K562 (cell line): ENCODE measurements at regions not wholly inside any gene's neighbourhood (a gene's known extent, or its start where the extent isn't known, plus 50 kb on each side); places are given as distances from the start of the nearest gene placed in this dataset.

Source experiments
- ATAC-seq: fragments of 200-7000 bp; cut with Tn5 transposase; 3 replicates; pipeline ENCODE4 v1.9.1; 2020; ENCODE audit warnings: moderate library complexity
- BruUV-seq: library from RNA; stranded (reverse); fragments of 400-500 nt; replicated peaks from 2 replicates; lab custom pipeline; 2021; lab: Mats Ljungman, UMichigan
- CTCF ChIA-PET: fragments of 300-600 bp; formaldehyde crosslinking; extraction: SDS; loops from one replicate; lab custom pipeline; 2021; ENCODE audit warnings: low intra/inter-chr PET ratio; lab: Yijun Ruan, JAX
- POLR2A ChIA-PET: fragments of 300-600, 350-650 bp; sonication (Branson Sonifier 250); formaldehyde crosslinking; extraction: SDS; loops from one replicate; lab custom pipeline; 2021; ENCODE audit warnings: antibody characterized with exemption, inconsistent platforms; lab: Yijun Ruan, JAX
- DNase-seq, 4 experiments: peaks; one replicate each; pipeline versions ENCODE4 v3.0.0 to v3.0.0-alpha.2; 2011 to 2018; ENCODE audit warnings: low spot score in 3 of 4, mixed read lengths in 3 of 4; ENCODE audit errors: extremely low read depth in 1 of 4
- FAIRE-seq: peaks from 2 replicates; lab custom pipeline; 2011; peaks lifted over from hg19 to GRCh38; lab: Jason Lieb, UNC
- H2AFZ ChIP-seq: 2 replicates; pipeline ENCODE4 v1.6.0; 2011; ENCODE audit warnings: low read depth, low read length, control low read depth, inconsistent platforms
- H3K27ac ChIP-seq: fragments of 200-600 bp; 3 replicates; pipeline ENCODE4 v1.8.0; 2011; ENCODE audit warnings: low read depth, mild to moderate bottlenecking, control low read depth, inconsistent platforms, low read length, moderate library complexity, mixed read lengths; ENCODE audit errors: extremely low read depth
- H3K27me3 ChIP-seq, 2 experiments: fragments of 300-600 bp in 1 of 2; 2 replicates in 1 of 2; 3 replicates in 1 of 2; pipeline versions ENCODE4 v1.6.0 to v1.8.0; 2011; ENCODE audit warnings: inconsistent platforms in 2 of 2, low read length in 2 of 2, mild to moderate bottlenecking in 1 of 2, mixed read lengths in 1 of 2, moderate library complexity in 1 of 2; ENCODE audit not compliant: control insufficient read depth in 2 of 2, insufficient read depth in 2 of 2
- H3K36me3 ChIP-seq: fragments of 300-600 bp; 3 replicates; pipeline ENCODE4 v1.8.0; 2011; ENCODE audit warnings: mild to moderate bottlenecking, low read length, inconsistent platforms; ENCODE audit not compliant: control insufficient read depth, insufficient read depth
- H3K4me1 ChIP-seq, 2 experiments: fragments of 200-600 bp in 1 of 2; replicated peaks in 1 of 2; 2 replicates in 1 of 2; 3 replicates in 1 of 2; pipeline versions ENCODE4 v1.5.1 to v1.8.0; 2011; ENCODE audit warnings: inconsistent platforms in 2 of 2, low read length in 2 of 2, mild to moderate bottlenecking in 1 of 2, mixed read lengths in 1 of 2, moderate library complexity in 1 of 2; ENCODE audit not compliant: control insufficient read depth in 2 of 2, insufficient read depth in 2 of 2
- H3K4me2 ChIP-seq: 2 replicates; pipeline ENCODE4 v1.6.1; 2011; ENCODE audit warnings: low read length, control low read depth, inconsistent platforms, mixed read lengths; ENCODE audit not compliant: insufficient read depth
- H3K4me3 ChIP-seq: fragments of 200-600 bp; sonication (generic), shearing (Covaris generic); 2 replicates; pipeline ENCODE4 v1.5.1; 2016; ENCODE audit warnings: control low read depth, inconsistent platforms
- H3K79me2 ChIP-seq: fragments of 200-600 bp; 3 replicates; pipeline ENCODE4 v1.8.0; 2011; ENCODE audit warnings: low read length, inconsistent platforms; ENCODE audit not compliant: control insufficient read depth, insufficient read depth
- H3K9ac ChIP-seq, 2 experiments: 2 replicates each; pipeline versions ENCODE4 v1.6.0 to v1.6.1; 2011; ENCODE audit warnings: low read depth in 2 of 2, low read length in 2 of 2, control low read depth in 1 of 2, inconsistent platforms in 1 of 2, mild to moderate bottlenecking in 1 of 2, mixed read lengths in 1 of 2; ENCODE audit not compliant: insufficient read depth in 1 of 2
- H3K9me1 ChIP-seq: one replicate; pipeline ENCODE4 v1.6.0; 2011; ENCODE audit warnings: inconsistent platforms, mild to moderate bottlenecking, low read length, moderate library complexity; ENCODE audit not compliant: control insufficient read depth, insufficient read depth
- H3K9me3 ChIP-seq: replicated peaks from 2 replicates; pipeline ENCODE4 v1.5.1; 2011; ENCODE audit warnings: low read depth, low read length, inconsistent platforms; ENCODE audit not compliant: control insufficient read depth, insufficient read depth
- H4K20me1 ChIP-seq: replicated peaks from 2 replicates; pipeline ENCODE4 v1.6.1; 2011; ENCODE audit warnings: low read length, inconsistent platforms, mixed read lengths; ENCODE audit not compliant: control insufficient read depth, insufficient read depth
- CREB1 ChIP-seq, 2 experiments: sonication (generic) in 1 of 2; formaldehyde crosslinking in 1 of 2; IDR thresholded peaks; 2 replicates each; pipeline versions ENCODE4 v1.6.1 to v1.8.0; 2012 to 2022; ENCODE audit warnings: inconsistent platforms in 1 of 2, mild to moderate bottlenecking in 1 of 2, missing genetic modification reagents in 1 of 2, moderate library complexity in 1 of 2
- ETS2 ChIP-seq: IDR thresholded peaks from 2 replicates; pipeline ENCODE4 v1.6.1; 2016; ENCODE audit warnings: borderline replicate concordance, missing genetic modification characterization, mild to moderate bottlenecking, moderate library complexity, missing compliant biosample characterization; ENCODE audit not compliant: poor library complexity, severe bottlenecking
- HDAC1 ChIP-seq, 2 experiments: fragments of 450-650 bp; IDR thresholded peaks; 2 replicates each; pipeline ENCODE4 v1.6.1; 2016 to 2017; ENCODE audit warnings: inconsistent platforms in 1 of 2, mild to moderate bottlenecking in 1 of 2, moderate library complexity in 1 of 2
- HEY1 ChIP-seq: fragments of 250-450 bp; sonication (Bioruptor Pico); IDR thresholded peaks from 2 replicates; pipeline ENCODE4 v1.5.0; 2020; ENCODE audit warnings: mild to moderate bottlenecking, moderate library complexity, borderline replicate concordance
- HIVEP1 ChIP-seq: fragments of 250-450 bp; sonication (Bioruptor Pico); IDR thresholded peaks from 2 replicates; pipeline ENCODE4 v1.4.0; 2020; ENCODE audit warnings: mild to moderate bottlenecking
- KLF1 ChIP-seq: fragments of 450-650 bp; IDR thresholded peaks from 2 replicates; pipeline ENCODE4 v1.6.1; 2016; ENCODE audit warnings: missing genetic modification characterization, missing compliant biosample characterization
- LCOR ChIP-seq: sonication (generic); formaldehyde crosslinking; IDR thresholded peaks from 2 replicates; pipeline ENCODE4 v1.8.0; 2022; ENCODE audit warnings: mild to moderate bottlenecking, missing genetic modification reagents
- MEF2D ChIP-seq: conservative IDR thresholded peaks from 2 replicates; pipeline ENCODE4 v1.6.1; 2016; ENCODE audit warnings: low read depth, missing genetic modification characterization, missing compliant biosample characterization
- OTX1 ChIP-seq: fragments of 450-650 bp; formaldehyde crosslinking; IDR thresholded peaks from 2 replicates; pipeline ENCODE4 v1.4.0; 2022; ENCODE audit warnings: mild to moderate bottlenecking
- POLR3G ChIP-seq: IDR thresholded peaks from 2 replicates; pipeline ENCODE4 v1.6.1; 2011; ENCODE audit not compliant: insufficient read length, insufficient replicate concordance; ENCODE audit errors: extremely low read depth
- PPARD ChIP-seq: fragments of 250-450 bp; sonication (Bioruptor Pico); IDR thresholded peaks from 2 replicates; pipeline ENCODE4 v1.8.0; 2022; ENCODE audit warnings: inconsistent platforms, mild to moderate bottlenecking, moderate library complexity
- TCF3 ChIP-seq: sonication (generic); formaldehyde crosslinking; IDR thresholded peaks from 2 replicates; pipeline ENCODE4 v1.4.0; 2020; ENCODE audit warnings: mild to moderate bottlenecking, missing genetic modification reagents
- THRAP3 ChIP-seq: fragments of 450-650 bp; IDR thresholded peaks from 2 replicates; pipeline ENCODE4 v1.6.1; 2016; ENCODE audit warnings: mild to moderate bottlenecking, inconsistent platforms, borderline replicate concordance
- ZNF444 ChIP-seq: fragments of 250-450 bp; sonication (Bioruptor Pico); IDR thresholded peaks from 2 replicates; pipeline ENCODE4 v1.4.0; 2020; ENCODE audit warnings: mild to moderate bottlenecking, moderate library complexity
- WGBS: fragments of 100-300 bp; shearing (Covaris generic); methylation state at CpG from one replicate; pipeline ENCODE4 v1.1.6; 2016; ENCODE audit warnings: low coverage, mixed read lengths; ENCODE audit not compliant: insufficient coverage; ENCODE audit errors: missing lambda C conversion rate; 5-methylcytosine and 5-hydroxymethylcytosine counted together
- in situ Hi-C: fragments of 300-500 bp; cut with MboI; formaldehyde crosslinking; loops from 4 replicates; pipeline ENCODE4 v1.15.0; 2018; ENCODE audit warnings: inconsistent platforms, mixed read lengths
- intact Hi-C: fragments of 100-400 bp; cut with micrococcal nuclease; formaldehyde crosslinking; loops from 2 replicates; pipeline ENCODE4 v1.14.2; 2022
- TF ChIP-seq, protein P1 (sequence below): sonication (generic); formaldehyde crosslinking; IDR thresholded peaks from 2 replicates; pipeline ENCODE4 v1.8.0; 2022; ENCODE audit warnings: mild to moderate bottlenecking, missing genetic modification reagents, borderline replicate concordance
- TF ChIP-seq, protein P2 (sequence below): fragments of 450-650 bp; conservative IDR thresholded peaks from 2 replicates; pipeline ENCODE4 v1.6.1; 2016; ENCODE audit warnings: missing genetic modification characterization, low read depth, mild to moderate bottlenecking, missing compliant biosample characterization, moderate library complexity
- TF ChIP-seq, protein P3 (sequence below): fragments of 450-650 bp; IDR thresholded peaks from 2 replicates; pipeline ENCODE4 v1.6.1; 2014; ENCODE audit warnings: low read depth, mild to moderate bottlenecking, moderate library complexity, borderline replicate concordance

DNA sequence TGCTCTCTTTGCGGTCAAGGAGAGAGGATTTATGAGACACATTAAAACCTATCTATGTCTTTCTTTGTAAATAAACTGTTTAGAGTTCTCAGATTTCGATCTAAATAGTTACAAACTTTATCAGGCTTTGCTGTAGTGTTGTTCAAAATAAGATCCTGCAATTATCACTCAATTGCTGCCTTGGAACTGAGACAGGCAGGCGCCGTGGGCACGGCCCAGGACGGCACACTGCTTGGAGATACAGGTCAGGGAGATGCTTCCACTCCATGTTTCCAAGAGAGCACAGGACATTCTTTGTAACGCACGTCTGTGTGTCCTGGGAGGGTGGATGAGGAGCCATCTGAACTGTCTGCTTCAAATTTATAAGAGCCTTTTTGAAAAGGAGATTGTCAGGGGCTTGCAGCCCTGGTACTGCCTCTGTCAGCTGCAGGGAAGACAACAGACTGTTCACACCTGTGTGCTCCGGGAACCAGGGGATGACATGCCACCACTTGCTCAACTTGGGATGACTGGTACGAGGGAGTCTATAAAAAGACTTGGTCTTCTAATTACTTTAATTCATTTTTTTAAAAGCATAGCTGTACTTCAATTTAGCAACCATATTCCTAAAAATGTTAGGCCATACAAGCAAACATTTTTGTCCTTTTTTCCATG lies 472.9 kb upstream of the RUNX1 start:
- no TSS peak for BruUV-seq
- ChIA-PET CTCF (no interaction called here), POLR2A (interaction anchor here (0.6 to 0.8 kb wide), 3 partner anchors 33 to 682 kb away, joined by 3 read pairs; no protein-coding TSS in a partner anchor)
- H3K9ac ChIP-seq: no peak overlapping the region
- 16% methylated on average over 10 of the region's 10 CpGs for WGBS
- DNase-seq: no peak
- no peak overlapping the region for H2AFZ ChIP-seq
- no peak for FAIRE-seq
- in situ Hi-C loops (no loop called here), intact Hi-C loops (no loop called here)
- no peaks in the 10 kb centered on the region for H3K36me3 ChIP-seq
- TF ChIP-seq ZNF444 (no peak), HIVEP1 (no peak), KLF1 (tag) (no peak), TCF3 (CRISPR knock-in tag) (no peak), HEY1 (CRISPR knock-in tag) (no peak), ETS2 (tag) (no peak), THRAP3 (no peak), MEF2D (tag) (no peak), HDAC1 (IDR thresholded peaks at IDR 0.05) (no peak), PPARD (no peak), POLR3G (no peak), LCOR (CRISPR knock-in tag) (no peak), CREB1 (IDR thresholded peaks at IDR 0.05) (no peak), CREB1 (CRISPR knock-in tag; IDR thresholded peaks at IDR 0.05) (no peak), OTX1 (CRISPR knock-in tag) (no peak)
- TF ChIP-seq, protein P1, sequence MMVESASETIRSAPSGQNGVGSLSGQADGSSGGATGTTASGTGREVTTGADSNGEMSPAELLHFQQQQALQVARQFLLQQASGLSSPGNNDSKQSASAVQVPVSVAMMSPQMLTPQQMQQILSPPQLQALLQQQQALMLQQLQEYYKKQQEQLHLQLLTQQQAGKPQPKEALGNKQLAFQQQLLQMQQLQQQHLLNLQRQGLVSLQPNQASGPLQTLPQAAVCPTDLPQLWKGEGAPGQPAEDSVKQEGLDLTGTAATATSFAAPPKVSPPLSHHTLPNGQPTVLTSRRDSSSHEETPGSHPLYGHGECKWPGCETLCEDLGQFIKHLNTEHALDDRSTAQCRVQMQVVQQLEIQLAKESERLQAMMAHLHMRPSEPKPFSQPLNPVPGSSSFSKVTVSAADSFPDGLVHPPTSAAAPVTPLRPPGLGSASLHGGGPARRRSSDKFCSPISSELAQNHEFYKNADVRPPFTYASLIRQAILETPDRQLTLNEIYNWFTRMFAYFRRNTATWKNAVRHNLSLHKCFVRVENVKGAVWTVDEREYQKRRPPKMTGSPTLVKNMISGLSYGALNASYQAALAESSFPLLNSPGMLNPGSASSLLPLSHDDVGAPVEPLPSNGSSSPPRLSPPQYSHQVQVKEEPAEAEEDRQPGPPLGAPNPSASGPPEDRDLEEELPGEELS (CRISPR knock-in tag): no peak
- TF ChIP-seq, protein P2, sequence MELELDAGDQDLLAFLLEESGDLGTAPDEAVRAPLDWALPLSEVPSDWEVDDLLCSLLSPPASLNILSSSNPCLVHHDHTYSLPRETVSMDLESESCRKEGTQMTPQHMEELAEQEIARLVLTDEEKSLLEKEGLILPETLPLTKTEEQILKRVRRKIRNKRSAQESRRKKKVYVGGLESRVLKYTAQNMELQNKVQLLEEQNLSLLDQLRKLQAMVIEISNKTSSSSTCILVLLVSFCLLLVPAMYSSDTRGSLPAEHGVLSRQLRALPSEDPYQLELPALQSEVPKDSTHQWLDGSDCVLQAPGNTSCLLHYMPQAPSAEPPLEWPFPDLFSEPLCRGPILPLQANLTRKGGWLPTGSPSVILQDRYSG (tag): no peak
- TF ChIP-seq, protein P3, sequence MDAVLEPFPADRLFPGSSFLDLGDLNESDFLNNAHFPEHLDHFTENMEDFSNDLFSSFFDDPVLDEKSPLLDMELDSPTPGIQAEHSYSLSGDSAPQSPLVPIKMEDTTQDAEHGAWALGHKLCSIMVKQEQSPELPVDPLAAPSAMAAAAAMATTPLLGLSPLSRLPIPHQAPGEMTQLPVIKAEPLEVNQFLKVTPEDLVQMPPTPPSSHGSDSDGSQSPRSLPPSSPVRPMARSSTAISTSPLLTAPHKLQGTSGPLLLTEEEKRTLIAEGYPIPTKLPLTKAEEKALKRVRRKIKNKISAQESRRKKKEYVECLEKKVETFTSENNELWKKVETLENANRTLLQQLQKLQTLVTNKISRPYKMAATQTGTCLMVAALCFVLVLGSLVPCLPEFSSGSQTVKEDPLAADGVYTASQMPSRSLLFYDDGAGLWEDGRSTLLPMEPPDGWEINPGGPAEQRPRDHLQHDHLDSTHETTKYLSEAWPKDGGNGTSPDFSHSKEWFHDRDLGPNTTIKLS: no peak
- no peaks in the 10 kb centered on the region for H3K79me2 ChIP-seq
- no peak for ATAC-seq
- no peaks in the 10 kb centered on the region for H3K9me3 ChIP-seq
- H3K27ac ChIP-seq: no peak overlapping the region
- peaks cover 2 to 10% of the 10 kb centered on the region in 2 experiments; a peak in 1 of 5 replicates for H3K27me3 ChIP-seq
- no peaks in the 10 kb centered on the region for H3K9me1 ChIP-seq
- H3K4me3 ChIP-seq: no peak overlapping the region
- H3K4me1 ChIP-seq: no peaks in the 10 kb centered on the region; a peak in 2 of 5 replicates
- no peaks in the 10 kb centered on the region for H4K20me1 ChIP-seq
- no peak overlapping the region for H3K4me2 ChIP-seq
